Subcutaneous abdominal adipose tissue (tissue), 5 donors: ENCODE measurements at regions not wholly inside any gene's neighbourhood (a gene's known extent, or its start where the extent isn't known, plus 50 kb on each side); places are given as distances from the start of the nearest gene placed in this dataset.

ENCODE experiments used
- H3K27ac ChIP-seq: one replicate; pipeline ENCODE4 v1.7.0; 2013; ENCODE audit warnings: low read depth, mild to moderate bottlenecking, inconsistent platforms, low read length, moderate library complexity
- H3K27me3 ChIP-seq, 5 donors: one replicate each; pipeline ENCODE4 v1.7.0; 2013; ENCODE audit warnings: low read length in 5 of 5, inconsistent platforms in 1 of 5; ENCODE audit not compliant: control insufficient read depth in 5 of 5, insufficient read depth in 4 of 5
- H3K36me3 ChIP-seq, 5 donors: one replicate each; pipeline ENCODE4 v1.7.0; 2013; ENCODE audit warnings: low read length in 5 of 5; ENCODE audit not compliant: control insufficient read depth in 5 of 5, insufficient read depth in 5 of 5
- H3K4me1 ChIP-seq, 5 donors: one replicate each; pipeline ENCODE4 v1.7.0; 2013; ENCODE audit warnings: low read length in 5 of 5, mild to moderate bottlenecking in 3 of 5, moderate library complexity in 1 of 5; ENCODE audit not compliant: control insufficient read depth in 5 of 5, insufficient read depth in 5 of 5
- H3K4me3 ChIP-seq, 5 donors: one replicate each; pipeline ENCODE4 v1.7.0; 2013; ENCODE audit warnings: low read length in 5 of 5, low read depth in 1 of 5
- H3K9ac ChIP-seq, 5 donors: one replicate each; pipeline ENCODE4 v1.7.0; 2013; ENCODE audit warnings: low read length in 5 of 5, mild to moderate bottlenecking in 4 of 5, moderate library complexity in 3 of 5
- H3K9me3 ChIP-seq, 5 donors: one replicate each; pipeline ENCODE4 v1.7.0; 2013; ENCODE audit warnings: low read length in 5 of 5; ENCODE audit not compliant: control insufficient read depth in 5 of 5
- donor health status: healthy.
- donor health status: healthy.
- donor health status: healthy.
- donor health status: healthy.
- donor health status: healthy.

DNA sequence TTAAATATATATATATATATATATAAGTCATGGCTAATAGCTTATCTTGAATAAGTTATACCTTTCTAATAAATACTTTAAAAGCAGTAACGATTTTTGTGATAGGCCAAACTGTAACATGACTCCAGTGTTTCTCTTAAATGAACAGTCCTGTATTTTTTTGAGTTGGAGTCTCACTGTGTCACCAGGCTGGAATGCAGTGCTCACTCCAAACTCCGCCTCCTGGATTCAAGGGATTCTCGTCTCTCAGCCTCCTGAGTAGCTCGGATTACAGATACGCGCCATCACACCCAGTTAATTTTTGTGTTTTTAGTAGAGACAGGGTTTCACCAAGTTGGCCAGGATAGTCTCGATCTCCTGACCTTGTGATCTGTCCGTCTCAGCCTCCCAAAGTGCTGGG is 814.2 kb upstream of the SLITRK5 start:
- no peak overlapping the region for H3K4me3 ChIP-seq
- H3K27ac ChIP-seq, result no peak overlapping the region
- H3K4me1 ChIP-seq, result no peaks in the 10 kb centered on the region
- H3K27me3 ChIP-seq, result no peaks in the 10 kb centered on the region
- H3K36me3 ChIP-seq, result no peaks in the 10 kb centered on the region
- H3K9ac ChIP-seq, result no peak overlapping the region
- H3K9me3 ChIP-seq, result no peaks in the 10 kb centered on the region

GRCh38 chr13:86858216-86858615 is 813.0 kb upstream of the SLITRK5 start:
- no peak overlapping the region for H3K27ac ChIP-seq
- no peak overlapping the region for H3K4me3 ChIP-seq
- H3K4me1 ChIP-seq, result no peaks in the 10 kb centered on the region
- no peaks in the 10 kb centered on the region for H3K27me3 ChIP-seq
- no peaks in the 10 kb centered on the region for H3K36me3 ChIP-seq
- no peaks in the 10 kb centered on the region for H3K9me3 ChIP-seq
- H3K9ac ChIP-seq, result no peak overlapping the region

DNA sequence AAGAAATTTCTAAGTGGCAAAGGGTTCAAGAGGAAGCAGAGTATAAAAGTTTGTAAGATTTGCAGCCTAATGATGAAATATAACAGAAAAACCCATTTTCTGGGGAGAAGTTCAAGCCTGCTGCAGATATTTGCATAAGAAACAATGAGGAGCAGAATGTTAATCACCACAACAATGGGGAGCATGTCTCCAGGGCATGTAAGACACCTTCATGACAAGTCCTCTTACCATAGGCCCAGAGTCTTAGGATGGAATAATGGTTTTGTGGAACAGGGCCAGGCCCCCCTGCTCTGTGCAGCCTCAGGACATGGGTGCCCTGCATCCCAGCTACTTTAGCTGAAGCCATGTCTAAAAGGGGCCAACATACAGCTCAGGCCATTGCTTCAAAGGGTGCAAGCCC is 809.0 kb upstream of the SLITRK5 start:
- Histone ChIP-seq H3K27me3 (no peaks in the 10 kb centered on the region), H3K27ac (no peak overlapping the region), H3K9me3 (no peaks in the 10 kb centered on the region), H3K9ac (no peak overlapping the region), H3K36me3 (no peaks in the 10 kb centered on the region), H3K4me3 (no peak overlapping the region), H3K4me1 (no peaks in the 10 kb centered on the region)

DNA sequence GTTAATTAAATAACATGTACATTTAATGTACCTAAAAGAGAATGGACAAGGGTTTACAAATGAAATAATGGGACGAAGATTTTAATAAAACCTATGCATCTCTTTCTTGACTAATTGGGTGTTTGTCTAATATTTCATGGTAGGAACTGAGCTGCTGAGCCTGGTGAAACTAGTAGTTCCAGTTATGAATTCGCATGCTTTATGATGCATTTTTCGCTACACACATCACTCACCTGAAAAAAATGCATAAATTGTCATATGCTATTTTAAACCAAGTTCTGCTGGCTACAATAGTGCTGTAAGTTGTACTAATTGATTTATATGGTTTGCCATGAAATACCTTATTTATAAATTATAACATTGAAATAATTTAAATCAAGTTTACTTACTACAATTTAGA is 806.8 kb upstream of the SLITRK5 start:
- no peak overlapping the region for H3K4me3 ChIP-seq
- no peaks in the 10 kb centered on the region for H3K9me3 ChIP-seq

DNA sequence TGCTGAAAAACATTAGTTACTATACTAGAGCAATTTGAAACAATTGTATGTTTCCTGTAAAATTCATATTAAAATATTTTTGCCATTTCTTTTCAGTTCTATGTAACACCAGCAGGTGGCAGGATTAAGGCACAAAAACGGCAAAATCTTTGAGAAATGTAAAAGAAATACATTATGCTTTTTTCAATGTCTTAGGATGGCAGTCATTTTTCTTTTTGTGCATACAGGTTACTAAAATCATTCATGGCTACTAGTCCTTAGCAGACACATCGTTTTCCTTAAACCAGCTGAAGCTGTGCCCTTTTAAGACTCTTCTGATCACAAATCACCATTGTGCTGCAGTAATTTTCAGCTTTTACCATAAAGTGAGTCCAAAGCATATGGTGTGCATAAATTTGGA is 800.7 kb upstream of the SLITRK5 start:
- Histone ChIP-seq H3K4me1 (no peaks in the 10 kb centered on the region), H3K36me3 (no peaks in the 10 kb centered on the region), H3K9me3 (no peaks in the 10 kb centered on the region), H3K9ac (no peak overlapping the region), H3K27ac (no peak overlapping the region), H3K27me3 (no peaks in the 10 kb centered on the region), H3K4me3 (no peak overlapping the region)

More for the DNA sequence above, 806.8 kb upstream of the SLITRK5 start:
- Histone ChIP-seq H3K4me1 (no peaks in the 10 kb centered on the region), H3K27ac (no peak overlapping the region), H3K36me3 (no peaks in the 10 kb centered on the region), H3K27me3 (no peaks in the 10 kb centered on the region), H3K9ac (no peak overlapping the region)

DNA sequence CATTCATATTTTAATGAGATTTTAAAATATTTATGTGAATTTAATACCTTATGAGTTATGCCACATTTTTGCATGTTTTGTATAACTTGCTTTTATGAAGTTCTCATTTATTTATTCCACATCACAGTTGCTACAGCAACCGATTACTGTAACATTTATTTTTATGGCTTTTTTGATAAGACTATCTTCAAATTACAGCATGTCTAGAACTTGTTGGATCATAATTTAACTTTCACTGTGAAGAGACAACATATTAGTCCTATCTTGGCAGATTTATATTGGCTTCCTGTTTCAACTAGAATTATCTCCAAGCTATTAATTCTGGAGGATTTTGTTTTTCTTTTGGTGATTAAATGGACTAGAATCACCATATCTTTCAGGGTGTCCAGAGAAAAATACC is 793.7 kb upstream of the SLITRK5 start:
- Histone ChIP-seq H3K27ac (no peak overlapping the region), H3K36me3 (no peaks in the 10 kb centered on the region), H3K4me1 (no peaks in the 10 kb centered on the region), H3K27me3 (no peaks in the 10 kb centered on the region), H3K9ac (no peak overlapping the region), H3K9me3 (no peaks in the 10 kb centered on the region), H3K4me3 (no peak overlapping the region)

DNA sequence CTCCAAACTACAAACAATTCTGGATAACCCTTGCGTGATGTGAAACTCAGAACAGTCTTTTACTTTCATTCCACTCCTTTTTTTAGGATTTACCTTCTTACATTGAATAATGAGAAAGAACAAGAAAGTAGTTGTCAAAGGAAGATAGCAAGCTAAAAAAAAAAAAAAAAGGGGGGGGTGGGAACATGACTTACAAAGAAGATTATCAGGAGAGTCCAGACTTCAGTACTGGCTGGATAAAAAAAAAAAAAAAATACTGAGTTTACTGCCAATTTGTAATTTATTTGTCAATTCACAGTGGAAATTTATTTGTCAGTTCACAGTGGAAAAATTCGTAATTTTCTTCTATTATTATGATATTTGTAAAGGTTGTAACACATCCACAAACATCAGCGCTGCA is 792.4 kb upstream of the SLITRK5 start:
- H3K4me3 ChIP-seq, result no peak overlapping the region
- no peak overlapping the region for H3K9ac ChIP-seq
- H3K36me3 ChIP-seq, result no peaks in the 10 kb centered on the region
- H3K27me3 ChIP-seq, result no peaks in the 10 kb centered on the region
- no peaks in the 10 kb centered on the region for H3K9me3 ChIP-seq
- H3K4me1 ChIP-seq, result no peaks in the 10 kb centered on the region
- no peak overlapping the region for H3K27ac ChIP-seq

- Histone ChIP-seq H3K9me3 (no peaks in the 10 kb centered on the region), H3K4me1 (no peaks in the 10 kb centered on the region), H3K27me3 (no peaks in the 10 kb centered on the region), H3K9ac (no peak overlapping the region), H3K27ac (no peak overlapping the region), H3K36me3 (no peaks in the 10 kb centered on the region), H3K4me3 (no peak overlapping the region)
These were observed 789.8 kb upstream of the SLITRK5 start for GRCh38 chr13:86881390-86881789.

DNA sequence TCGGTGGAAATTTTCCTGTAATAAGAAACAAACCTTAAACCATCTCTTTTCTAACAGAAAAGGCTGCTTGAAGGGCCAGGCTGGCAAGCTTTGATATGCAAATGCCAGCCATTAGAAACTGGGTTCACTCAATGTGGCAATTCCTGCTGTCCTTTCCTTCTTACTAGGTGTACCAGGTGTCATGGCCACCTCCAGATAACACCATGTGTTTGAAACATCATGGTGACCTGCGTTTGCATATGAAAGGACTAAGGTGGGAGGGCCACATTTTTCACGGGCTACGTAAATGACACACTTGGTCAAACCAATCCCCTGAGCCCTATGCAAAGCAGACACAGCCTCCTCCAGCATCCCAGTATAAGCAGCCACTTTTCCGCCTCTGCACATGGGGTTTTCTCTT is 789.1 kb upstream of the SLITRK5 start:
- Histone ChIP-seq H3K27ac (no peak overlapping the region), H3K9me3 (no peaks in the 10 kb centered on the region), H3K4me3 (no peak overlapping the region), H3K4me1 (no peaks in the 10 kb centered on the region), H3K27me3 (no peaks in the 10 kb centered on the region), H3K36me3 (no peaks in the 10 kb centered on the region), H3K9ac (no peak overlapping the region)

GRCh38 chr13:86882835-86883234 is 788.3 kb upstream of the SLITRK5 start:
- no peak overlapping the region for H3K9ac ChIP-seq
- no peaks in the 10 kb centered on the region for H3K4me1 ChIP-seq
- no peaks in the 10 kb centered on the region for H3K36me3 ChIP-seq
- H3K4me3 ChIP-seq, result no peak overlapping the region
- H3K27me3 ChIP-seq, result no peaks in the 10 kb centered on the region
- no peaks in the 10 kb centered on the region for H3K9me3 ChIP-seq
- H3K27ac ChIP-seq, result no peak overlapping the region

- H3K27ac ChIP-seq, result no peak overlapping the region
These were observed 778.8 kb upstream of the SLITRK5 start for GRCh38 chr13:86892330-86892729.

More at GRCh38 chr13:86892330-86892729, 778.8 kb upstream of the SLITRK5 start:
- no peak overlapping the region for H3K4me3 ChIP-seq
- H3K4me1 ChIP-seq, result no peaks in the 10 kb centered on the region
- no peaks in the 10 kb centered on the region for H3K9me3 ChIP-seq
- H3K36me3 ChIP-seq, result no peaks in the 10 kb centered on the region
- H3K27me3 ChIP-seq, result no peaks in the 10 kb centered on the region
- no peak overlapping the region for H3K9ac ChIP-seq
